Stimulated activated CD4-positive, alpha-beta T cell treated with anti-CD3 and anti-CD28 coated beads, Interleukin-4, amount 100 ng/mL, for 48 hours (primary cell): ENCODE measurements at regions not wholly inside any gene's neighbourhood (a gene's known extent, or its start where the extent isn't known, plus 50 kb on each side); places are given as distances from the start of the nearest gene placed in this dataset.
"Not testable (repeated sequence)": the region's sequence is repeated elsewhere in the genome, so short reads cannot be mapped to it uniquely, and the experiment has no call there.

ENCODE experiments used
- DNase-seq, 2 donors: peaks; one replicate each; pipeline ENCODE4 v3.0.0-alpha.2; 2020; ENCODE audit warnings: low read depth in 2 of 2

DNA sequence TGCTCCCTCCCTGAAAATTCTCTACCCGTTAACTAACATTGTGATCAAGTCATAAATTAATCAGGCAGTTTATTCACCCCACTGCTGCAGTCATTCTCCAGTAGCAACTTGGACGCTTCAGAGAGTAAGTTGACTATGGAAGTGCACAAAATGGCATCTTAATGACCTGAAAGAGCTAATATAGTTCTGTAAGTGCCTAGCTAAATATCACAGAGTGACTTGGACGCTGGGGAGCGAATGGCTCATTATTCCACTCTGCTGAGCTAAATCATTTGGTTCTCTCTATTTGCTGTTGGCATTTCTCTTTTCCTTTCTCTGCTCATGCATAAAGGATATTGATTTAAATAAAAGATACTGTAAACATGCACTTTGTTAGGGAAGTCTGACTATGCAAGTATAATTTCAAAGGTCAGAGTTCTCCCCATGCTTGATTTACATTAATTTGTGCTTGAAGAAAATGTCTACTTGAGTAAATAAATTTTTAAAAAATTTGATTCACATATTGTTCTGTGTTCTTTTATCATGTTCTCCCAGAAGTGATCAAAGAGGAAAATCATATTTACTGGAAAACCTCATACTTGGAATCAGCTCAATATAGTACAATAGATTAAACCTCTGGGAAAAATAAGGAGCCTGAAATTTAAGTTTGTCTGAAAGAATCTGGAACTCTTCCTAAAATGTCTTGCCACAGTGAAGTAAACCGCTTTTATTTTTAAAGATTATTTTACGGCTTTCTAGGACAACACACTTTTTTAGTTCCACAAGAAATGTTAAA, 169.5 kb upstream of the HAPLN1 start:
- DNase-seq = no peak

DNA sequence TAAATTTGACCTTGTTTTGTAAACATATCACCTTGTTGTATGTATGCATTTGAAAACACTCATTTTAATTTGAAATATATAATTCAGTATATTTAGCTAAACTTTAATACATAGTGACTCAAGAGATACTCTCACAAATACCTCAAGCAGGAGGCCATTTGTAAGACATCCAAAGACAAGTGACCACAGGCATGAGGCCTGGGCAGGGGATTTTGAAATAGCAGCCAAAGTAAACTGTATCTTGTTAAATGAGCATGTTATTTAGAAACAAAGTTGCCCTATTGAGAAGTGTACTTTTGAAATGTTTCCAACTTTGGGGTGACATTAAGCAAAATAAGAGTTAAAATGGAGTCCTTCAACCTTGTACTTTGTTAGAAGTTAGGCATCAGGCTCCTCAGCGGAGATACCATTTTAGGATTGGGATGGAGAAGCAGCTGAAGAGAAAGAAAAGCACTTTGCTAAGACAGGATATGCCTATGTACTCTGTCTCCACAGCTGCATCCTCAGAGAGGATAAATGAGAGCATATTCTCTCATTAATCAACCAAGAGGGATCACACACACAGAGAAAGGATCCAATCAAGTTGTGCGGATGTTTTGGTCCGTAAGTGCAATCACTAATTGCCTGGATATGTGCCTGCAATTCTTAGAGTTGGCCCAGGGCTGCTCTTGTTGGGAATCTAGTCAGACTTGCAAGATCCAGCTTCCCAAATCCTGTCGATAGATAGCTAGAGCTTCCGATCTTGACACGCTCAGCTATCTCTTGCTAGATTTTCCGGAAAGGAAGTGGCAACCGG, 157.5 kb upstream of the HAPLN1 start:
- no peak for DNase-seq

DNA sequence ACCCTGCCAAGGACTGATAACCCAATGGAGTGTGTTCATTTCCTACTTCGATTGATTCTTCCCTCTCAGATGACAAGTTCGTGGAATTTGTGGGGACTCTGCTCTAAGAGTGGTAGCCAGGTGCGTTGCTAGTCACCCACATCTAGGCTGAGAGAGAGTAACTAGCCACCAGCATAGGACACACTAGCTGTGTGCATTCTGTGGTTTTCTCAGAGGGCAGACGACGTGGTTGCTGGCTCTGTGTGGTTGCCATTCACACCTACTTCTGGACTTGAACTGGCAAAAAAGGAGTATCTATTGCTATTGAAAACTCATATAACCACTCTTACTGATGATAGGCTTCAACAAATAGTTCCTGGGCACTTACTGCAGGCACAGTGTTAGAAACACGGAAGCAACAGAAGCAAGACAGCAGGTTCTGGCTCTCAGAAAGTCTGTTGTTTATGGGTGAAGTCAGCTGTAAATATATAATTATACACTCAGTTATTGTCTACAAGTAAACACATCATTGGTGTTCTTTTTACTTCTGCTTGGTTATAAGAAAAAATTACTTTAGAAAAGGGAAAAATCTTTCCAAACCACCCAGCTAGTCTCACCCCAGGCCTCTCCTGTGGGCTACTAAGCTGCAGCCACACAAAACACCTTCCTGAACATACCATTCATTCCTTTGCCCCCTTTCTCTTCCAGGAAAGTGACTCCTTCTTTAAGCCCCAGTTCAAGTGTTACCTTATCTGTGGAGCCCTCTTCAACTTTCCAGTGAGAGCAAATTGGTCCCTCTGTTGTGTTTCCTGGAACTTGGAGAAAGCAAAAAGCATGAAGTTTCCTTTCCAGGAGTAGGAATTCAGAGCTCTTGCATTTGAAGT, 151.1 kb upstream of the HAPLN1 start:
- DNase-seq = no peak

DNA sequence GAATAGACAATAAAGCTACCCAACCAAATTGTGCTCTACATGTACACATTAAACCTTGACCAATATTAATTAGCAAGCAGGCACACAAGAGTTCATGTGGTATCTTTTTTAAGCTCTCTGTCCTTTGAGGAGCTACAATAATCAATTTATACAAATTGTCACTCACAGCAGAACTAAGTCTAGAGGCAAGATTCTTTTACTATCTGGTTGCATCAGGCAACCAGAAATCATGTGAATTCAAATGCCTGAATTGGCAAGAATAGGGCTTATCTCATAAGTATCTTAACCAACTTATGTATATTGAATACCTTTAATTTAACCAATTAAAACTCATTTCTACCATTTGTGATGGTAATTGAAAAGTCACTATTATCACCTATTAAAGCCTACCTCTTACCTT, 145.5 kb upstream of the HAPLN1 start:
- no peak for DNase-seq

DNA sequence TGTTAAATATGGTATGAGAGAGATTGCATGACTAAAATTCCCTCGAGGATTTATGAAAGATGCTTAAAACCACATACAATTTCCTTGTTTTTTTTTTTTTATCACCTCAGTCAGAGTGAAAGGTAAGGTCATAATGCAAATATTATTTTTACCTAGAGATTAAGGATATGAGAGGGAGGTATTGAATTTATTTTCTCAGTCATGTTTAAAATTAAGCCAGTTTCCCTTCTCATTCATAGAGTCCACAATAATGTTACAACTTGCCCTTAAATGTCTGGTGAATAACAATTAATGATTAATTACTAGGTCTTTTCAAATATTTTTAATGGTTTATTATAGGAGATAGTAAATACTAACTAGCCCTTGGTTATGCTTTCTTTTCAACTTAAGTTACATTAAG, 144.9 kb upstream of the HAPLN1 start:
- no peak for DNase-seq

DNA sequence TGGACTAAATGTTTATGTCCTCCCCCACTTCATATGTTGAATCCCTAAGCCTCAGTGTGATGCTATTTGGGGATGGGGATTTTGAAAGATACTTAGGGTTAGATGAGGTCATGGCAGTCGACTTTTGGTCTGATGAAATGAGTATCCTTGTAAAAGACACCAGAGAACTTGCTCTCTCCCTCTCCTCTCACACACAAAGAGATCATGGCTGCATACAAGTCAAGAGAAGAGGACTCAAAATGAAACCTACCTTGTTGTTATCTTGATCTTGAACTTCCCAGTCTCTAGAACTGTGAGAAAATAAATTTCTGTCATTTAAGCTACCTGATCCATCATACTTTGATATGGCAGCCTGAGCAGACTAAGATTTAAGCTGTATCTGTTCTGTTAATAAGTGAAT, 144.0 kb upstream of the HAPLN1 start:
- no peak for DNase-seq

DNA sequence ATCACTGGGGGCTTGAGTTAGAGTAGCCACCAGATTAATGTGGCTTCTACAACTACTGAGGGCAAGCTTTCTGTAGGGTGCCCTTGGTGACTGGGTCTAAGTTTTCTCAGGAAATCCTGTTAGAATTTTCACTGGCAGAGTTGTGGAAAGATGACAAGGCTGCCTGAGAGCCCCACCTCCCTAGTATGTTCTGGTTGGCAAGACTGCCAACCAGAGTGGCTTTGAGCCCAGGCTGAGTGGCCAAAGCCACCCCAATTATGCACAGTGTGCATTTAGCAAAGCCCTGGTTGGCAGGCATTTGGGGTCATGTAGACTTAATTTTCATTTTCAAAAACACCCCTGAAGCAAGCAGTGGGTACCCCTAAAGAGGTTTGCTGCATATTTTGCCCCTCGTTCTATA, 136.7 kb upstream of the HAPLN1 start:
- no peak for DNase-seq

DNA sequence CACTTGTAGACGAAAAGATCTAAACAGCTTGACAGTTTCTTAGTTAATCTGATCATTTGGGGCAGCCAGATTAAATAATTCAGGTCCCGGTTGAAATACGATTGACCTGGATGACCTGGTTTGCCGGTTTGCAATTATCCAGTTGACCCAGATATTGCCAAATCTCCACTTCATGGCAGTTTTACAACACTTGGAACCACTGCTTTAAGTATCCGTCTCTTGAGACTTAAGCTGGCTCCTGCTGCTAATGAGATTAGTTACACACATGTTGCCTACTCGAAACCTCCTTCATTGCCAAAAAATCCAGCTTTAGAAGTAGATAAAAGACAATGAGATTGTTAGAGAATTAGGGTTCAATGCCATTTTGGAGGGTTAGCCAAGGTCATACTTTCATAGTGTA, 136.2 kb upstream of the HAPLN1 start:
- DNase-seq = no peak

DNA sequence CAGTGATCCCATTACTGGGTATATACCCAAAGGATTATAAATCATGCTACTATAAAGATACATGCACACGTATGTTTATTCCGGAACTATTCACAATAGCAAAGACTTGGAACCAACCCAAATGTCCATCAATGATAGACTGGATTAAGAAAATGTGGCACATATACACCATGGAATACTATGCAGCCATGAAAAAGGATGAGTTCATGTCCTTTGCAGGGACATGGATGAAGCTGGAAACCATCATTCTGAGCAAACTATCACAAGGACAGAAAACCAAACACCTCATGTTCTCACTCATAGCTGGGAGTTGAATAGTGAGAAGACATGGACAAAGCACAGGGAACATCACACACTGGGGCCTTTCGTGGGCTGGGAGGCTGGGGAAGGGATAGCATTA, 129.8 kb upstream of the HAPLN1 start:
- not testable (repeated sequence) for DNase-seq

DNA sequence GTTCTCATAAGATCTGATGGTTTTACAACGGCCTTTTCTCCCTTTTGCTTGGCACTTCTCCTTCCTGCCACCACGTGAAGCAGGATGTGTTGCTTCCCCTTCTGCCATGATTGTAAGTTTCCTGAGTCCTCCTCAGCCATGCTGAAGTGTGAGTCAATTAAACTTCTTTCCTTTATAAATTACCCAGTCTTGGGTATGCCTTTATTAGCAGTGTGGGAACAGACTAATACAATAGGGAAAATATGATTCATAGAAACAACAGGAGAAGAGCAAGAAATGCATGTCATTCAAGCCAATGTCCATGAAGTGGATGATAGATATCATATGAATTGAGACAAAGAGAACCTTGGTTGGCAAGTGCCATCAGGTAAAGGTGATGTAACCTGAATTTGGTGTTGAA, 128.3 kb upstream of the HAPLN1 start:
- DNase-seq = no peak

DNA sequence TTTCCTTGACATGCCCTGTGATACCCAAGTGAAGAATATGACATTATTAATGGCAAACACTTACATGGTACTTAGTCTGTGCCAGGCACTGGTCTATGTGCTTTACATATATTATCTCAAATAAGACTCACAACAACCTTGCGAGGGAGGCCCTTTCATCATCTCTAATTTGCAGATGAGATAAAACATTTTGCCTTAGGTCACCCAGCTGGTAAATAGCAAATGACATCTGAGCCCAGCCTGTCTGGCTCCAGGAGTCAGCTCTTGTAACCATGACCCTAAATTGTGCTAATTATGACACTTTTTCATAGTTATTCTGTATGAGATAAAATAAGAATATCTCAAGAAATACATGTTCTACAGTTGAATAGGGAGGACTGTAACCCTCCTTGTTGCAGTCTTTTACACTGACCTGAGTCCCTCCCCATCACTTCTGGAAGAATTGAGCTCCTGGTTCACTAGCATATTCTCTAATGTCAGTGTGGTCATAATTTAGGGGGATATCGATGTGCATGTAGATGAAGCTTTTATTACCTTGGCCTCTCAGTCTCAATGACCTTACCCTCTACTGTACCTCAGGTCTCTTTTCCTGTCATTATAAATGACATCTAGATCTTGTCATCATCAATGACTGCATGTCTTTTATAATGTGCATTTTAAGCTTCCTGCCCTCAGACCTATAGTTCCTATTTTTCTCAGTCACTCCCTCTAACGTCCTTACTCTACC, 126.1 kb upstream of the HAPLN1 start:
- no peak for DNase-seq

DNA sequence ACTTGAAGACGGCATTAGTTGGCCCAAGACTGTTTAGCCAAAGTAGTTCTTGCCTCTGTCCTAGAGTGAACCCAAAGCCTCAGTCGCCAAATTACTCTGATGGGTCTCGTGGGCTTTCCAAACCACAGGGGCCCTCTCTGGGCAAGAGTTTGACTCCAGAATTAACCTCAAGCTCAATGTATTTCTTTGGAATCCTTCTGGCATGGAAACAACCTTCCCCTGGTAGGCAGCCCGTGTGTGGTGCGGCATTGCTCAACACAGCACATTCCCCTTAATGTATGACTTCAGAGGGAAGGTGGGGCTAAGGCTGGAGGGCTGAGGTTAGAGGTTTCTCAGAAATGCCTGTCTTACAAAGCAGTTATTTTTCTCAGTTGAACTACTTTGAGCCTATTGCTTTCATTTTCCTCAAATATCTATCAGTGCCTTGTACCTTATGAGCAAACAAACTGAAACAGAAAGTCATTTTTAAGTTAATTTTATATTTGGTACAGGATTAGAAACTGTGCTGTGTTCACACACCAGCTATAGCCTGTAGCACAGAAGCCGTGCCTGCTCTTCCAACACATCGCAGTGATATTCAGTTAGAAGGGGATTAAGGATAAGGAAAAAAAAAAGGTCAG, 123.9 kb upstream of the HAPLN1 start:
- DNase-seq = peak in 1 of 2 donors; percentile 6

DNA sequence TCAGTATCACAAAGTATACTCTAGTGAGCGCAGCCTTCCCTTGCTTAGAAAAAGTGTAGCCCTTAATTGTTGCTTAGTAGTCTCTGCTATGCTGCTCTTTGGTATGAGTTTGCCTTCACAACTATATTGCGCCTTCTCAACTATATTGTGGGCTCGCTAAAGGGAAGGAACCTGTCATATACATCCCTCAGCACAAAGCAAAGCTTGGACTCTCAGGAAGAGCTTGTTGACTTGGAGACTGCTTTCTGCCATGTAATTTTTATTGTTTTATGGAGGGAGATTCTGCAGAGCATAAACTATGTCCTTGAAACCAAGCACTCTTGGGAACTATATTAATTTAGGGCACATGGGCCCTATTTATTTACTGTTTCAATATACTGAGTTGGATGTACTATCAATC, 119.1 kb upstream of the HAPLN1 start:
- DNase-seq = no peak

DNA sequence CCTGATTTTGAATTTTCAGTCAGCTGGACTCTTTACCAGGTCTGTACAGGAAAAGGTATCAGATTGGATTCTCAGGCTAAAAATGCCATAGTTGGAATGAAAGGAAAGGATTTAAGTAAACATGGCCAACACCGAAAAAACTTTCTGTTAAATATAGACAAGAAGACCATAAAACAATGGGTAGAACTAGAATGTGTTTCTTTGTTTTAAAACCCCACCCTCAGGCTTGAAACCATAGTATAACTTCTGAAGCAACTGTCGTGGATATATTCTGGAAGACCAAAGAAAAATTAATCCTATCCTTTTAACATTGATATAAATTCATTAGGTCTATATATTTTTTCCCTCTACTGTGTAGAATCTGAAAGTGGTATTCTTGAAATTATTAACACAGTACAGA, 118.6 kb upstream of the HAPLN1 start:
- DNase-seq = no peak

DNA sequence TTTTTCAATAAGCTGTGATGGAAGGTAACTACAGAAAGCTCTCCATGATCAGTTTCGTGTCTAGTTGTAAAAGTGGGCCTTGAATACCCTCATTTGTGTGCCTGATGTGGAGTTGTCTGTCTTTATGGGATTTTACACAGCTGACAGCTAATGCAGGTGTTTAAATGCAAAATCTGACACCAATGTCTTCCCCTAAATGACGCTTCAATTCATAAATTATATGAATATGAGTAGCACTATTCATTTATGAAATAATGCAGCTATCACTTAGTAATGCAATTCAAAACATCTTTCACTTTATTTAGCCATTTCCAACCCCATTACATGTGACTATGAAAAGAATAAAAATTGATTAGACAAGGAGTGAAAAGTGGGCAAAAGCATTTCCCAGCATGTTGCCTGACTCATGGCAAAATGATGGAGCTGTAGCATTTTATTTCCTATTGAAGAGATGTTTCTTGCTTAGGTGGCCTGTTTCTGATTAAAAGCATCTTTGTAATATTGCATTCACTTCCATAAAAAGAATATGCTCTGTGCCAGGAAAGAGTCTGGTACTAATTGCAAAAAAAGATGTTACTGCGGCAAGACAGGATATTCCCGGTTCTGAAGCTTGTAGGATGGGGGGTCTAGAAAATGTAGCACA, 116.7 kb upstream of the HAPLN1 start:
- DNase-seq = no peak

DNA sequence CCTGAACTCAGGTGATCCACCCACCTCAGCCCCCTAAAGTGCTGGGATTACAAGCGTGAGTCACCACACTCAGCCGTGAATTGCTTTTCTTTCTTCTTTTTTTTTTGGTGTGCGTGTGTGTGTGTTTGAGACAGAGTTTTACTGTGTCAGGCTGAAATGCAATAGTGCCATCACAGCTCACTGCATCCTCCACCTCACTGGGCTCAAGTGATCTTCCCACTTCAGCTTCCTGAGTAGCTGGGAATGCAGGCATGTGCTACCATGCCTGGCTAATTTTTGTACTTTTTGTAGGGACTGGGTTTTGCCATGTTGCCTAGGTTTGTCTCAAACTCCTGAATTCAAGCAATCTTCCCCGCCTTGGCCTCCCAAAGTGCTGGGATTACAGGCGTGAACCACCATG, 113.7 kb upstream of the HAPLN1 start:
- no peak for DNase-seq

DNA sequence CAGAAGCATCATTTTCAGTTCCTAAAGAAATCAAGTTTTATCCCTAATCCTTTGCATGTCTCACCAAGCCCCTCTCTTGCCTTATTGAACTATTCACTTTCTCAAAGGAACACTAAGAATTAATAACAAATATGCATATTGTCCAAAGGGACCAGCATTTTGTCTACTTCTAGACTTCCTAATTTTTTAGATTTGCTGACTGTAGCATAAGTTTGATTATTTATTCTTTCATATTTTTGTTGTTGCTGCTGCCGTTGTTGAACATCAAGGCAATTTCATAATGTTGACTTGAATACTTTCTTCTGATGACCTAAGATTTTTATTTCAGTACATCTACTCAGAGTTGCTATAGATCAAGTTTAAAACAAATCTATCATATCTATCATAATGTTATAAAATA, 111.2 kb upstream of the HAPLN1 start:
- no peak for DNase-seq

DNA sequence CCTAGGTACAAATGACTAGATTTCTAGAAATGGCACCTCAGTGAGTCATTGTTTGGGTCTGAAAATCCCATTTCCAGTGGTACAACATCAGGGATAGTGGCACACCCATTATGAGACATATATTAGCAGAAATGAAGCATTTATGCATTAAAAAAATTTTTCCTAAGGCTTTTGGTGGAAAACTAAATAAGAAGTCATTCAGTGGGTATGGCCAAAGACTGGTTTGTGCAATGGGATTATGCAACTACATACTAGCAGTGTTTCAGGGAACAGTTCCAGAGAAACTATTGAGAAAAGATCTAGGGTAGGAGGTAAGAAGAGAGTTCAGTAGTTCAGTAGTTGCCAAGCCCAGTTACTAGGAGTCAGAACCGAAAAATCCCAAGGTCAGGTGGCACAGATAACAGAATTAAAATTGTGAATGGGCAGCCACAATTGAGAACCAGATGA, 106.5 kb upstream of the HAPLN1 start:
- DNase-seq = no peak

DNA sequence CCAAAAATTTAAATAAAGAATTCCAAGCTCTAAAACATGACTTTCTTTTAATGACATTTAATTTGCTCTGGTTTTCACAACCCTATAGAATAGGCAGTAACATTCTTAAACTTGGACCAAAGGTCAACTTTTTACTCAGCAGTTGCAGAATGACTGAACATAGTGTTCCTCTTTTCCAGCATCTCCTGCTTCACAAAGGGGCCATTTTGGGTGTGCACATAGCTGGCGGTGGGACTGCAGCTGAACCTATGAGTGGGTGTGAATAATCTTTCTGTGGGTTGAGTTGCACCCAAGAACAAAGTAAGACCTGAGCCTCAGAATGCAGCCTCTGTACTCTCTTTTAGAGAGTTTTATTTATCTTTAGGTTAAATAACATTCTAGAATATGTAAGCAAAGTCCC, 96.9 kb upstream of the HAPLN1 start:
- DNase-seq = no peak

DNA sequence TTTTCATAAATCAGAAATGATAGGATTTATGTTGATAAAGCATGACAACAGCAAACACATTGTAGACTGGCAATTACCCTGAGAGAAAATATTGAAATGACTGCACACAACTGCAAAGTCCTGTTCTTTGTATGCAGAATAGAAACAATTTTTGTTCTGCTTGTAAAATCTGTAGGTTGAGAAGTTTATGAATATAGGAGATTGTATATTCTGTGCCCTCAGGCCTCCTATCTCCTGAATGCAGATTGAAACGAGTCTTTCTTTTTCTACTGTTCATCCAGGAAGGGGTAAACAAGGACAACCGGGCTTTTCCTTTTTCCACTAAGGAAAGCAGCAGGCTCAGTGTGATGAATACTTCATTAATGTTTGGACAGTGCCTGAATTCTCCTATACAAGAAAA, 95.0 kb upstream of the HAPLN1 start:
- no peak for DNase-seq

DNA sequence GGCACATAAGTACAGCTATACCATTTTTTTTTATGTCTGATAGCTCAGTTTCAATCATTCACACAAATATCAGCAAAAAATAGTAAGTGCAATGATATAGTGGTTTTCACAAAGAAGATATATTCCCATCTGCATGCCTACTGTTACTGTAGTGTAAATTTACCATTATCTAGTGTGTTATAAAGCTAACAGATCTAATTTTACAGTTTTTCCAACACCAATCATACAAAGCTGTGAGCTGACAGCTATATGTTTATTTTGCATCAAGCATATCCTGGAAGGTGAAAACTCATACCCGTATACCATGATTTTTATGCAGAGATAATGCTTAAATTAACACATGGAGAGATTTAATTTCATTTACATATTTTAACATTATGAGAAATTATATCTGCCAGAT, 89.9 kb upstream of the HAPLN1 start:
- no peak for DNase-seq
